ENCODE measurements at regions not wholly inside any gene's neighbourhood (a gene's known extent, or its start where the extent isn't known, plus 50 kb on each side); places are given as distances from the start of the nearest gene placed in this dataset.

GRCh38 chr18:47469576-47469975 is 218.1 kb upstream of the SKOR2 start:
- H3K27ac ChIP-seq = no peak overlapping the region
- no peak for DNase-seq (ENCODE audit: low read depth in 1 of 2, low spot score in 1 of 2)
- H3K9me3 ChIP-seq (ENCODE audit: low read depth) = no peaks in the 10 kb centered on the region
- H3K36me3 ChIP-seq = no peaks in the 10 kb centered on the region
- H3K4me3 ChIP-seq = no peak overlapping the region
- H3K27me3 ChIP-seq = peaks cover 9% of the 10 kb centered on the region
- no peak for TF ChIP-seq CTCF (IDR thresholded peaks at IDR 0.05; ENCODE audit: low read depth, low read length)
- H3K4me1 ChIP-seq (ENCODE audit: low read depth) = no peaks in the 10 kb centered on the region

GRCh38 chr18:47461977-47462376 is 210.5 kb upstream of the SKOR2 start:
- peaks cover 6% of the 10 kb centered on the region for H3K27me3 ChIP-seq
- no peaks in the 10 kb centered on the region for H3K4me1 ChIP-seq (ENCODE audit: low read depth)
- no peaks in the 10 kb centered on the region for H3K36me3 ChIP-seq
- no peak overlapping the region for H3K27ac ChIP-seq
- no peak for TF ChIP-seq CTCF (IDR thresholded peaks at IDR 0.05; ENCODE audit: low read depth, low read length)
- no peak for DNase-seq (ENCODE audit: low read depth in 1 of 2, low spot score in 1 of 2)
- H3K9me3 ChIP-seq (ENCODE audit: low read depth) = no peaks in the 10 kb centered on the region
- H3K4me3 ChIP-seq = no peak overlapping the region

GRCh38 chr18:47461406-47461948 is 210.0 kb upstream of the SKOR2 start:
- no peaks in the 10 kb centered on the region for H3K9me3 ChIP-seq (ENCODE audit: low read depth)
- H3K36me3 ChIP-seq = no peaks in the 10 kb centered on the region
- DNase-seq (ENCODE audit: low read depth in 1 of 2, low spot score in 1 of 2) = no peak
- H3K27me3 ChIP-seq = peaks cover under 1% of the 10 kb centered on the region
- H3K27ac ChIP-seq = no peak overlapping the region
- no peaks in the 10 kb centered on the region for H3K4me1 ChIP-seq (ENCODE audit: low read depth)
- no peak overlapping the region for H3K4me3 ChIP-seq
- TF ChIP-seq CTCF (IDR thresholded peaks at IDR 0.05; ENCODE audit: low read depth, low read length) = no peak

- H3K9me3 ChIP-seq (ENCODE audit: low read depth) = no peaks in the 10 kb centered on the region
- H3K36me3 ChIP-seq = no peaks in the 10 kb centered on the region
- H3K4me3 ChIP-seq = no peak overlapping the region
- DNase-seq (ENCODE audit: low read depth in 1 of 2, low spot score in 1 of 2) = no peak
- no peaks in the 10 kb centered on the region for H3K4me1 ChIP-seq (ENCODE audit: low read depth)
- TF ChIP-seq CTCF (IDR thresholded peaks at IDR 0.05; ENCODE audit: low read depth, low read length) = no peak
- H3K27ac ChIP-seq = no peak overlapping the region
- no peaks in the 10 kb centered on the region for H3K27me3 ChIP-seq
Observed at GRCh38 chr18:47458483-47458882, 207.0 kb upstream of the SKOR2 start.

- Histone ChIP-seq H3K9me3 (ENCODE audit: low read depth) (no peaks in the 10 kb centered on the region), H3K4me1 (ENCODE audit: low read depth) (no peaks in the 10 kb centered on the region), H3K4me3 (no peak overlapping the region), H3K36me3 (no peaks in the 10 kb centered on the region), H3K27ac (no peak overlapping the region), H3K27me3 (no peaks in the 10 kb centered on the region)
- no peak for TF ChIP-seq CTCF (IDR thresholded peaks at IDR 0.05; ENCODE audit: low read depth, low read length)
- no peak for DNase-seq (ENCODE audit: low read depth in 1 of 2, low spot score in 1 of 2)
Observed at GRCh38 chr18:47457614-47458013, 206.2 kb upstream of the SKOR2 start.

- H3K4me1 ChIP-seq (ENCODE audit: low read depth) = no peaks in the 10 kb centered on the region
- H3K27ac ChIP-seq = no peak overlapping the region
- H3K36me3 ChIP-seq = no peaks in the 10 kb centered on the region
- H3K4me3 ChIP-seq = no peak overlapping the region
- DNase-seq (ENCODE audit: low read depth in 1 of 2, low spot score in 1 of 2) = no peak
- H3K27me3 ChIP-seq = no peaks in the 10 kb centered on the region
- no peak for TF ChIP-seq CTCF (IDR thresholded peaks at IDR 0.05; ENCODE audit: low read depth, low read length)
- H3K9me3 ChIP-seq (ENCODE audit: low read depth) = no peaks in the 10 kb centered on the region
Observed at GRCh38 chr18:47453038-47453437, 201.6 kb upstream of the SKOR2 start.
